Fibroblast of lung (primary cell): ENCODE measurements at regions not wholly inside any gene's neighbourhood (a gene's known extent, or its start where the extent isn't known, plus 50 kb on each side); places are given as distances from the start of the nearest gene placed in this dataset.

Experiments used
- DNase-seq, 2 donors: peaks; one replicate each; pipeline versions ENCODE4 v3.0.0 to v3.0.0-alpha.2; 2010; ENCODE audit warnings: low read depth in 2 of 2
- H2AFZ ChIP-seq: 2 replicates; pipeline ENCODE4 v1.5.1; 2012; ENCODE audit warnings: low read length, control low read depth, inconsistent platforms
- H3K27ac ChIP-seq: 2 replicates; pipeline ENCODE4 v1.5.1; 2011; ENCODE audit warnings: low read length, control low read depth; ENCODE audit not compliant: insufficient read depth
- H3K27me3 ChIP-seq: 2 replicates; pipeline ENCODE4 v1.5.1; 2011; ENCODE audit warnings: mild to moderate bottlenecking, low read length; ENCODE audit not compliant: control insufficient read depth, insufficient read depth
- H3K36me3 ChIP-seq: 2 replicates; pipeline ENCODE4 v1.5.1; 2011; ENCODE audit warnings: low read length; ENCODE audit not compliant: control insufficient read depth, insufficient read depth
- H3K4me1 ChIP-seq: 2 replicates; pipeline ENCODE4 v1.5.1; 2011; ENCODE audit warnings: low read length; ENCODE audit not compliant: control insufficient read depth, insufficient read depth; ENCODE audit errors: extremely low read depth
- H3K4me2 ChIP-seq: 2 replicates; pipeline ENCODE4 v1.5.1; 2011; ENCODE audit warnings: low read length, control low read depth; ENCODE audit not compliant: insufficient read depth; ENCODE audit errors: extremely low read depth
- H3K4me3 ChIP-seq, 4 experiments: fragments of 200-600 bp in 1 of 4; sonication (generic) in 1 of 4; replicated peaks in 1 of 4; 2 replicates each; pipeline ENCODE4 v1.5.1; 2011 to 2016; ENCODE audit warnings: low read length in 4 of 4, low read depth in 3 of 4, mild to moderate bottlenecking in 3 of 4, control low read depth in 2 of 4, inconsistent platforms in 1 of 4, mixed read lengths in 1 of 4; ENCODE audit not compliant: insufficient read depth in 1 of 4; ENCODE audit errors: control extremely low read depth in 1 of 4
- H3K79me2 ChIP-seq: 2 replicates; pipeline ENCODE4 v1.5.1; 2012; ENCODE audit warnings: mild to moderate bottlenecking, low read length, inconsistent platforms; ENCODE audit not compliant: control insufficient read depth, insufficient read depth
- H3K9ac ChIP-seq: 2 replicates; pipeline ENCODE4 v1.5.1; 2011; ENCODE audit warnings: mild to moderate bottlenecking, low read length, control low read depth; ENCODE audit not compliant: insufficient read depth
- H3K9me3 ChIP-seq: 2 replicates; pipeline ENCODE4 v1.5.1; 2012; ENCODE audit warnings: low read depth, low read length; ENCODE audit not compliant: control insufficient read depth, insufficient read depth
- H4K20me1 ChIP-seq: 2 replicates; pipeline ENCODE4 v1.5.1; 2011; ENCODE audit warnings: low read length; ENCODE audit not compliant: control insufficient read depth, insufficient read depth; ENCODE audit errors: extremely low read depth
- CTCF ChIP-seq, 2 donors: IDR thresholded peaks in 1 of 2; conservative IDR thresholded peaks in 1 of 2; 1 replicate in 1 of 2; 2 replicates in 1 of 2; pipeline ENCODE4 v1.5.1; 2011 to 2012; ENCODE audit warnings: low read length in 2 of 2, control low read depth in 1 of 2, inconsistent platforms in 1 of 2, low read depth in 1 of 2, mild to moderate bottlenecking in 1 of 2
- EZH2 ChIP-seq: IDR thresholded peaks from 2 replicates; pipeline ENCODE4 v1.5.1; 2012; ENCODE audit warnings: low read length, control low read depth, mild to moderate bottlenecking; ENCODE audit errors: missing control alignments

- Histone ChIP-seq H3K9me3 (peaks cover 2% of the 10 kb centered on the region), H3K4me2 (no peak overlapping the region), H3K9ac (no peak overlapping the region), H4K20me1 (no peaks in the 10 kb centered on the region), H3K79me2 (no peaks in the 10 kb centered on the region), H2AFZ (no peak overlapping the region), H3K27me3 (no peaks in the 10 kb centered on the region), H3K4me1 (no peaks in the 10 kb centered on the region), H3K36me3 (no peaks in the 10 kb centered on the region), H3K4me3 (no peak overlapping the region), H3K27ac (no peak overlapping the region)
- no peak for TF ChIP-seq CTCF (conservative IDR thresholded peaks at IDR 0.05 in 1 of 2, IDR thresholded peaks at IDR 0.05 in 1 of 2; ENCODE audit: low read depth in 1 of 2, low read length in 2 of 2)
- no peak for DNase-seq
These were observed 179.6 kb downstream of the CCNG2 start for GRCh38 chr4:77336411-77337142.

GRCh38 chr4:77342170-77342810 is 185.3 kb downstream of the CCNG2 start:
- no peak overlapping the region for H2AFZ ChIP-seq
- H3K27me3 ChIP-seq: no peaks in the 10 kb centered on the region
- H3K4me2 ChIP-seq: no peak overlapping the region
- H3K79me2 ChIP-seq: no peaks in the 10 kb centered on the region
- peak; percentile 2 to 33 for DNase-seq
- H3K4me3 ChIP-seq: no peak overlapping the region
- no peaks in the 10 kb centered on the region for H3K4me1 ChIP-seq
- TF ChIP-seq EZH2 (no peak), CTCF (conservative IDR thresholded peaks at IDR 0.05 in 1 of 2, IDR thresholded peaks at IDR 0.05 in 1 of 2; ENCODE audit: low read depth in 1 of 2, low read length in 2 of 2) (no peak)
- no peaks in the 10 kb centered on the region for H3K9me3 ChIP-seq
- H3K9ac ChIP-seq: no peak overlapping the region
- H4K20me1 ChIP-seq: no peaks in the 10 kb centered on the region
- H3K27ac ChIP-seq: no peak overlapping the region
- no peaks in the 10 kb centered on the region for H3K36me3 ChIP-seq

GRCh38 chr4:77344001-77344400 is 187.0 kb downstream of the CCNG2 start:
- Histone ChIP-seq H4K20me1 (no peaks in the 10 kb centered on the region), H3K27ac (no peak overlapping the region)

More at GRCh38 chr4:77344001-77344400, 187.0 kb downstream of the CCNG2 start:
- no peaks in the 10 kb centered on the region for H3K9me3 ChIP-seq
- no peaks in the 10 kb centered on the region for H3K27me3 ChIP-seq
- no peak overlapping the region for H3K4me3 ChIP-seq
- no peak for TF ChIP-seq EZH2
- TF ChIP-seq CTCF (conservative IDR thresholded peaks at IDR 0.05 in 1 of 2, IDR thresholded peaks at IDR 0.05 in 1 of 2; ENCODE audit: low read depth in 1 of 2, low read length in 2 of 2): no peak
- no peak overlapping the region for H3K9ac ChIP-seq
- DNase-seq: no peak
- no peaks in the 10 kb centered on the region for H3K36me3 ChIP-seq
- H3K4me1 ChIP-seq: no peaks in the 10 kb centered on the region
- no peaks in the 10 kb centered on the region for H3K79me2 ChIP-seq
- no peak overlapping the region for H3K4me2 ChIP-seq
- H2AFZ ChIP-seq: no peak overlapping the region
